Tibial nerve (tissue), 4 donors: ENCODE measurements at regions not wholly inside any gene's neighbourhood (a gene's known extent, or its start where the extent isn't known, plus 50 kb on each side); places are given as distances from the start of the nearest gene placed in this dataset.

ENCODE experiments used
- EP300 ChIP-seq, 2 donors: sonication (generic); formaldehyde crosslinking; IDR thresholded peaks; one replicate each; pipeline ENCODE4 v1.6.1; 2017; ENCODE audit warnings: antibody characterized with exemption in 2 of 2, mild to moderate bottlenecking in 1 of 2
- POLR2A ChIP-seq, 2 donors: fragments of 450-650 bp; IDR thresholded peaks; one replicate each; pipeline ENCODE4 v1.6.1; 2017; ENCODE audit warnings: antibody characterized with exemption in 2 of 2, mild to moderate bottlenecking in 2 of 2, moderate library complexity in 2 of 2
- TF ChIP-seq, protein P1 (sequence below), 5 experiments: fragments of 200-600 bp in 3 of 5; fragments of 450-650 bp in 2 of 5; sonication (generic) in 3 of 5; IDR thresholded peaks; one replicate each; pipeline ENCODE4 v1.5.1; 2016 to 2019; ENCODE audit warnings: antibody characterized with exemption in 5 of 5, mild to moderate bottlenecking in 3 of 5, moderate library complexity in 2 of 5

DNA sequence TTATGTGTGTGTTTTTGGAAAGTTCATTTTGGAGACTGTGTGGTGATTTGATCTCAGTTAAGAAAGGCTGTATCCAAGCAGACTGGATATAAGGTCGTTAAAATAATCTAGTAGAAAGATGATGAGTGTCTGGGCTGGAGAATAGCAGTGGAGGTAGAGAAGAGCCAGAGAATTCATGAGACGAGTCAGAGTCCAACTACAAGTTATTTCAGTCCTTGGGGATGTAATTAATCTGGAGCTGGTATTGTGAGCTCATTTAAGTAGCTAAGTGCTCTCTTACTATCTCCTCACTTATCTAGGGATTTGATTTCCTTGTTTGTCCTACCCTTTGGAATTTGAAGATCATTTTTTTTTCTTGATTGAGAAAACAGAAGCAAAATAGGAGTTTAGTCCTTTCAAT lies 1219.0 kb upstream of the ADGRL4 start:
- TF ChIP-seq, protein P1, sequence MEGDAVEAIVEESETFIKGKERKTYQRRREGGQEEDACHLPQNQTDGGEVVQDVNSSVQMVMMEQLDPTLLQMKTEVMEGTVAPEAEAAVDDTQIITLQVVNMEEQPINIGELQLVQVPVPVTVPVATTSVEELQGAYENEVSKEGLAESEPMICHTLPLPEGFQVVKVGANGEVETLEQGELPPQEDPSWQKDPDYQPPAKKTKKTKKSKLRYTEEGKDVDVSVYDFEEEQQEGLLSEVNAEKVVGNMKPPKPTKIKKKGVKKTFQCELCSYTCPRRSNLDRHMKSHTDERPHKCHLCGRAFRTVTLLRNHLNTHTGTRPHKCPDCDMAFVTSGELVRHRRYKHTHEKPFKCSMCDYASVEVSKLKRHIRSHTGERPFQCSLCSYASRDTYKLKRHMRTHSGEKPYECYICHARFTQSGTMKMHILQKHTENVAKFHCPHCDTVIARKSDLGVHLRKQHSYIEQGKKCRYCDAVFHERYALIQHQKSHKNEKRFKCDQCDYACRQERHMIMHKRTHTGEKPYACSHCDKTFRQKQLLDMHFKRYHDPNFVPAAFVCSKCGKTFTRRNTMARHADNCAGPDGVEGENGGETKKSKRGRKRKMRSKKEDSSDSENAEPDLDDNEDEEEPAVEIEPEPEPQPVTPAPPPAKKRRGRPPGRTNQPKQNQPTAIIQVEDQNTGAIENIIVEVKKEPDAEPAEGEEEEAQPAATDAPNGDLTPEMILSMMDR (IDR thresholded peaks at IDR 0.05) = no peak
- TF ChIP-seq EP300 (IDR thresholded peaks at IDR 0.05) (no peak), POLR2A (IDR thresholded peaks at IDR 0.05) (no peak)
